GM18858 (cell line): ENCODE measurements at regions not wholly inside any gene's neighbourhood (a gene's known extent, or its start where the extent isn't known, plus 50 kb on each side); places are given as distances from the start of the nearest gene placed in this dataset.
"Not testable (repeated sequence)": the region's sequence is repeated elsewhere in the genome, so short reads cannot be mapped to it uniquely, and the experiment has no call there.

Experiments used
- ATAC-seq: cut with Tn5 transposase; IDR thresholded peaks from one replicate; pipeline ENCODE4 v1.9.1; 2021; ENCODE audit not compliant: unreplicated experiment

DNA sequence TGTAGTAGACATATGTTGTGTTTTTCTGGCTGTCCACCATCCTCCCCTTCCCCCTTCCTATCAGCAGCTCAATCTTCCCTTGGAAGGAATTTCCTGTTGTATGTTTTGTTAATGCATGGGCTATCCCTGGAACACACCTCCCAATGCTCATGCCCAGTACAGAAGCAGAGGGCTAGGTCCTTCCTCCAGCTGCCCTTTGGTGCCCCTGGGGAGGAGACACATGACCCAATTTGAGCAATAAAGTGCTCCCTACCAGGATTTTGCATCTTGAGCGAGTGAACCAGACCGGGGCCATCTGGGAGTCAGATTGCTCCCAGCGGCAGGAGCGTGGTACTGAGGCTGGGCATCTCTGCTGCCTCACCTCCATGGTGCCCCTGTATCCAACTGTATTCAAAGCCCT is 141.5 kb upstream of the MED13 start:
- no peak for ATAC-seq

DNA sequence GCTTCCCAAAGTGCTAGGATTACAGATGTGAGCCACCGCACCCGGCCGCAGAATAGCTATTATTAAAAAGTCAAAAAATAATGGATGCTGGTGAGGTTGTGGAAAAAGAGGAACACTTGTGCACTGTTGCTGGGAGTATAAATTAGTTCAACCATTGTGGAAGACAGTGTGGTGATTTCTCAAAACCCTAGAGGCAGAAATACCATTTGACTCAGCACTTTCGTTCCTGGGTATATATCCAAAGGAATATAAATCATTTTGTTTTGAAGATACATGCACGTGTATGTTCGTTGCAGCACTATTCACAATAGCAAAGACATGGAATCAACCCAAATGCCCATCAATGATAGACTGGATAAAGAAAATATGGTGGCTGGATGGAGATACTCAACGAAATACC is 132.1 kb upstream of the MED13 start:
- ATAC-seq, result not testable (repeated sequence)

DNA sequence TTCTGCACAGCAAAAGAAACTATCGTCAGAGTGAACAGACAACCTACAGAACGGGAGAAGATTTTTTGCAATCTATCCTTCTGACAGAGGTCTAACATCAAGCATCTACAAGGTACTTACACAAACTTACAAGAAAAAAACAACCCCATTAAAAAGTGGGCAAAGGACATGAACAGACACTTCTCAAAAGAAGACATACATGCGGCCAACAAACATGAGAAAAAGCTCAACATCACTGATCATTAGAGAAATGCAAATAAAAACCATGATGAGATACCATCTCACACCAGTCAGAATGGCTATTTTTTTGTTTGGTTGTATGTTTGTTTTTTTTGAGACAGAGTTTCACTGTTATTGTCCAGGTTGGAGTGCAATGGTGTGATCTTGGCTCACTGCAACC is 131.5 kb upstream of the MED13 start:
- not testable (repeated sequence) for ATAC-seq

DNA sequence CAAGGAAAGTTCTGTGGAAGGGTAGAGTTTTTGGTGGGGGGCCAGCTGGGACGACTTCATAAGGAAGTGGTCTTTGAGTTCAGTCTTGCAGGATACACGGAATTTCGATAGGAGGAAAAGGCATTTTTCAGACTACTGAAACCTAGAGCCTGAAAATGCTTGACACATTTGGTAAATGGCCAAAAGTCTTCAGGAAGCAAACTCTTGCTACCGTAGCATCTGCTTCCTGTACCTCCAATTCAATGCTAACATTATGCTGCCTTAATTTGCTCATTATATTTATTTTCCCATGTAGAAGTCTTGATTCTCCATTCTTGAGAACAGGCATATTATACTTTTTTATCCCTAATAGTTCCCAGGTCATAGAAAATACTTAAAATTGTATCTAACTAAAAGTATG is 129.3 kb upstream of the MED13 start:
- ATAC-seq, result no peak

DNA sequence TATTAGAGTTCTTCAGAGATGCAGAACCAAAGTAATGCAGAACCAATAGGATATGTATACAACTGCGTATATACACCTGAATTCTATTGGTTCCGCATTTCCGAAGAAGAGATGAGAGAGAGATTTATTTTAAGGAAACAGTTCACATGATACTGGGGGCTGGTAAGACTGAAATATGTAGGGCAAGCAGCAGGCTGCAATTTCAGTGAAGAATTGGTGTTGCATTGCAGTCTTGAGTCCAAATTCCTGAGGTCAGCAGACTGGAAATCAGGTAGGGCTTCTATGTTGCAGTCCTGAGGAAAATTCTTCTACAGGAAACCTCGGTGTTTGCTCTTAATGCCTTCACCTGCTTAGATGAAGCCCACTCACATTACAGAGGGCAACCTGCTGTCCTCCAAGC is 128.2 kb upstream of the MED13 start:
- ATAC-seq, result no peak

DNA sequence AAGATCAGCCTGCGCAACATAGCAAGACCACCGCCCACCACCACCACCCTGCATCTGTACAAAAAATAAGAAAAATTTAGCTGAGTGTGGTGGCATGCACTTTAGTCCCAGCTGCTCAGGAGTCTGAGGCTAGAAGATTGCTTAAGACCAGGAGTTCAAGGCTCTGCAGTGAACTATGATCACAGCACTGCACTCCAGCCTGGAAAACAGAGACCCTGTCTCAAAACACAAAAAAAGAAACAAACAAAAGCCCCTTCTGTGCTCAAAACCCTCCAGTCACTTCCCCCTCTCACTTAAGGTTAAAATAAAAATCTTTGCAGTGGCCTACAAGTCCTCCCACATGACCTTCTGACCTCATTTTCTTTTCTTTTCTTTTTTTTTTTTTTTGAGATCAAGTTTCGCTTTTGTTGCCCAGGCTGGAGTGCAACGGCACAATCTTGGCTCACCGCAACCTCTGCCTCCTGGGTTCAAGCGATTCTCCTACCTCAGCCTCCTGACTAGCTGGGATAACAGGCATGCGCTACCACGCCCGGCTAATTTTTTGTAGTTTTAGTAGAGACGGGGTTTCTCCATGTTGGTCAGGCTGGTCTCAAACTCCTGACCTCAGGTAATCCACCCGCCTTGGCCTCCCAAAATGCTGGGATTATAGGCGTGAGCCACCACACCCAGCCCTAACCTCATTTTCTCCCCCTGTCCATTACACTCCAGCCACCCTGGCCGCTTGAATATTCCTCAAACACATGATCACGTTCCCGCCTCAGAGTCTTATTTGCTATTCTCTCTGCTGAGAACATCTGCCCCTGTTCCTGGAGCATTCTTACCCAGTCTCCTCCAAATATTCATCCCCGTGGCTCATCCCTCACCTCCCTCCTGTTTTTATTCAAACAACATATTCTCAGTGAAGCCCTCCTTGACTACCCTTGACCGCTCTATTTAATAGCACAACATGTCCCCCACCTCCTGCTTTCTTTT is 126.6 kb upstream of the MED13 start:
- ATAC-seq, result no peak

DNA sequence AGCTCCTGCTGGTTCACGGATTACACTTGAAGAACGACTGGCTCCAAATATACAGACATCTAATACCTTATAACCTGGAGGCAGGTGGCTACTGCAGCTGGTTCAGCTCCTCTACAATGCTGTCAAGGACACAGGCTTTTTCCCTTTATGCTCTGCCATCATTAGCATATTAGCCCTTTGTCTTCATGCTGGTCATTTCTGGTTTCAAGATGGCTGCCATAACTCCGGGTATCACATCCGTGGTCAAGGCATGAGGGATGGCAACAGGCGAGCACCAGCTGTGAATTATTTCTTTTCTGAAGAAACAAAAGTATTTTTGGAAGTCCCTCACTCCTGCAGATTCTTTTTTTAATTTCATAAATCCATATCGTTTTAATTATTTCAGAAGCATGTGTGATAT is 124.3 kb upstream of the MED13 start:
- ATAC-seq, result no peak

DNA sequence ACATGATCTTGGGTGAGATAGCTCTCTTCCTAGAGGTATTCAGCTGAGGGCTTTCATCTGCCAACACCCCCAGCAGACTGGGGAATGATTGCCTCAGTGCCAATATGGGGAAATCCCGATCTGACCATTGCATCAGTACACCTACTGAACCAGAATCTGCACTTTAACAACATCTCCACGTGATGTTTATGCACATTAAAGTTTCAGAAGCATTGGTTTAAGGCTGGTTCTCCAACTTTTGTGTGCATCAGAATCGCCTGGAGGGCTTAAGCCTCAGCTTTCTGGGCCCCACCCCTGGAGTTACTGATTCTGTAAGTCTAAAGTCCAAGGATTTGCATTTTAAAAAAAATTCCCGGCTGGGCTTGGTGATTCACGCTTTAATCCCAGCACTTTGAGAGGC is 123.6 kb upstream of the MED13 start:
- ATAC-seq, result no peak

DNA sequence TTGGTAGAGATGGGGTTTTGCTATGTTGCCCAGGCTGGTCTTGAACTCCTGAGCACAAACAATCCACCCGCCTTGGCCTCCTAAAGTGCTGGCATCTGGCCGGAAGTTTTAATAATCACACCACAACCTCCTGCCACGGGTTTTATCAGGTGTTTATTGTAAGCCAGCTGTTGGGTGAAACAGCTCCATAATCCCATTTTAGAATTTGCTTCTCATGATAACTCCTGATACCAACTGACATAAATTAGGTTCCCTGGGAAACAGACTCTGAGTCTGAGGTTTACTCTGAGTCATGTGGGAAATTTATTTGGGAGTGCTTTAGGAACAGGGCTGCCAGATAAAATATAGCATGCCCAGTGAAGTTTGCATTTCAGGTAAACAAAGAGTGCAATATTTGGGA is 122.6 kb upstream of the MED13 start:
- no peak for ATAC-seq

DNA sequence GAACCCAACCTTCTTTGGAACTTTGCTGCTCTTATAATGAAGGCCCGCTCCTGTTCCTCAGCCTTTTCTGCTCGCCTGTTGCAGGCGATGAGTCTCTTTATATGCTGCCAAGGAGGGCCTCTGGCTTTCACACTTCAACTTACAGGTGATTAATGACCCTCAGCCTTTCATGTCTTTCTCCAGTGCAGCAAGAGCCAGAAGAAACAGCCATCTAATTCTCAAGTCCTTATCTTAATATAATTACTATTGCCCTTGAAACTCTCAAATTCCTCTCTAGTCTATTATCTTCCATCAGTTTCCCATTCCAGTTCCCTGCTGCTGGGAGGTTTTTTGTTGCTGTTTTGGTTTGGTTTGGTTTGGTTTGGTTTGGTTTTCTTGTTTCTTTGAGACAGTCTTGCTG is 121.8 kb upstream of the MED13 start:
- ATAC-seq, result no peak

DNA sequence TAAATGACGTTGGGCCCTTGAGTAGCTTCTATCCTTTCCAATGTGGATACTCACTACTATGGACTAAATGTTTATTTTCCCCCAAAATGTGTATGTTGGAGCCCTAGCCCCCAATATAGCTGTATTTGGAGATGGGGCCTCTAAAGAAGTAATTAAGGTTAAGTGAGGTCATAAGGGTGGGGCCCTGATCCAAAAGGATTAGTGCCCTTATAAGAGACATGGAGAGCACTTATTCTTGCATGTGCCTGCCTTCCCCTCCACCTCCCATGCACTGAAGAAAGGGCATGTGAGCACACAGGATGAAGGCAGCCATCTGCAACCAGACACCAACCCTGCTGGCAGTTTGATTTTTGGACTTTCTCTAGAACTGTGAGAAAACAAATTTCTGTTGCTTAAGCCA is 115.7 kb upstream of the MED13 start:
- no peak for ATAC-seq

DNA sequence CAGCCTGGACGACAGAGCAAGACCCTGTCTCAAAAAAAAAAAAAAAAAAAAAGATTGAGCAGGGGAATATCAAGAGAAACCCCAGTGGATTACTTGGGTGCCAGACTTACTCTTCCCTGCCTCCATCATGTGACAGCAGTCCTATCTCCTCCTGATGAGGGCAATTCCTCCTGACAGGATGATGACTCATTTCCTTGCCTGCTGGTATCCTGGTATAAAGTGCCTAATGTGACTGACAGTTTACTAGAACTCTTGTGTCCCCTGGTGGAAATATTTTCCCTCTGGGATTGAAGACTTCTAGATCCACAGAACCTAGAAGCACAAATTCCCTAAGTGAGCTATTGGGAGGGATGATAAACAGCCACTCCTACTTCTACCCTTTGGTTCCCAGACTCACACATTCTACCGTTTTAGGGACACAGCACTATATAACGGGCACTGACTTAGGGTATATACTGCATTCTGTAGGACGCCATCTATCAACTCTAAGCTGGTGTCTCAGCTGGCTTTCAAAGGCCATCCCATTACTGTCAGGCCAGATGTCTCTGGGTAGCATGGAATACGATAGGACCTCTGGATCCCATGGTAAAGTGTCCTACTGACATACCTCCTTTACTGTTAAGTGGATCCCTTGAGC is 114.6 kb upstream of the MED13 start:
- ATAC-seq, result no peak

DNA sequence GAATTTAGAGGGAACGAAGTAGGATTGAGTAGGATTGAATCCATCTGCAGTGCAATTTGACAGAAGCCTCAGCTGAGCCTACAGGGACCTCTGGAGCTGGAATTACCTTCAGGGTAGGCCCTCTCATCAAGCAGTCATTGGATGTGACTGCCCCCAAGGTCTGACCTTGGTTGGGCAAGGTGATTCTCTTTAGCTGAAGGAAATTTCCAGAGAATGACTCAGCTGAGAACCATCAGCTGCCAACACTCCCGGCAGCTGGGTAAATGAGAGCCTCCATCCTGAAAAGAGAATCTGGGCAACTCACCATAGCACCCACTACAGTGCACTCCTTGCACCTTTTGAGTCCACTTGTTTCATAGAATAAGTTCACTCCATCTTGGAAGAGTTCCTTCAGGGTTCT is 113.5 kb upstream of the MED13 start:
- ATAC-seq, result no peak

DNA sequence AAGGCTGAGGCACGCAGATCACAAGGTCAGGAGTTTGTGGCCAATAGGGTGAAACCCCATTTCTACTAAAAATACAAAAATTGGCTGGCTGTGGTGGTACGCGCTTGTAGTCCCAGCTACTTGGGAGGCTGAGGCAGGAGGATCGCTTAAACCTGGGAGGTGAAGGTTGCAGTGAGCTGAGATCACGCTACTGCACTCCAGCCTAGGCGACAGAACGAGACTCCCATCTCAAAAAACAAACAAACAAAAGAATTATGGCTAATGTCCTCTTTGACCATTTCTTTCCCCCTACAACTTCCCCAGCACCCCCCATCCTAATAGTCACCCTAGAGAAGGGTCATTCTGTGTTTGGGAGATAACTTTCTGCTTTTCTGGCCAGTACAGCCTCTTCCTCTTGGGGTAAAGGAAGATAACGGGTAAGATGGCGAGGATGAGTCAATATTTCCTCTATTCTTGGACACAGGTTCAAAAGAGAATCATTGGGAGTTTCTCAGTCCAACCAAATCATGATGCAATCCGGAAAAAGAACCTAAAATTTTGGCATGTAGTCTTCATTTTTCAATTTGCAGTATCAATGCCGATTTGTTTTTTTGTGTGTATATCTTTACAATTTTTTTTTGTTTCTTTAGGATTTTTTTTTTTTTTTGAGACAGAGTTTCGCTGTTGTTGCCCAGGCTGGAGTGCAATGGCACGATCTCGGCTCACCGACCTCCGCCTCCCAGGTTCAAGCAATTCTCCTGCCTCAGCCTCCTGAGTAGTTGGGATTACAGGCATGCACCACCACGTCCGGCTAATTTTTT is 107.6 kb upstream of the MED13 start:
- ATAC-seq, result no peak

DNA sequence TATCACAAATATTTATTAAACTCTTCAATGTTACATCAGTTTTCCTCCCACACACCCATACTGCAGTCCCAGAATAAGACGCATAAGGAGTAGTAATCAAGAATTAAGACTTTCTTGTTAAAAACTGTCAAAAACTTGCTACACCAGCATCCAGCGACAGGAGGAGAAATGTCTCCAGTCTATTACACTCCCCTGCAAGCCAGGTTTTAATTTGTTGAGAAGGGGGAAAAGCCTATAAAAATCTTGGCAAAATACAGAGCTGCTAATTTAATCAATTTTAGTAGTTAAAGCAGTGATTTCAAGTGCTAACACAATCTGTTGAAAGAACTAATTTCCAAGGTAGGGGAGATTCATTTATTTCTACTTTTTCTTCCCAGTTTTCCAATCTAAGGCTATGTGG is 102.0 kb upstream of the MED13 start:
- no peak for ATAC-seq

DNA sequence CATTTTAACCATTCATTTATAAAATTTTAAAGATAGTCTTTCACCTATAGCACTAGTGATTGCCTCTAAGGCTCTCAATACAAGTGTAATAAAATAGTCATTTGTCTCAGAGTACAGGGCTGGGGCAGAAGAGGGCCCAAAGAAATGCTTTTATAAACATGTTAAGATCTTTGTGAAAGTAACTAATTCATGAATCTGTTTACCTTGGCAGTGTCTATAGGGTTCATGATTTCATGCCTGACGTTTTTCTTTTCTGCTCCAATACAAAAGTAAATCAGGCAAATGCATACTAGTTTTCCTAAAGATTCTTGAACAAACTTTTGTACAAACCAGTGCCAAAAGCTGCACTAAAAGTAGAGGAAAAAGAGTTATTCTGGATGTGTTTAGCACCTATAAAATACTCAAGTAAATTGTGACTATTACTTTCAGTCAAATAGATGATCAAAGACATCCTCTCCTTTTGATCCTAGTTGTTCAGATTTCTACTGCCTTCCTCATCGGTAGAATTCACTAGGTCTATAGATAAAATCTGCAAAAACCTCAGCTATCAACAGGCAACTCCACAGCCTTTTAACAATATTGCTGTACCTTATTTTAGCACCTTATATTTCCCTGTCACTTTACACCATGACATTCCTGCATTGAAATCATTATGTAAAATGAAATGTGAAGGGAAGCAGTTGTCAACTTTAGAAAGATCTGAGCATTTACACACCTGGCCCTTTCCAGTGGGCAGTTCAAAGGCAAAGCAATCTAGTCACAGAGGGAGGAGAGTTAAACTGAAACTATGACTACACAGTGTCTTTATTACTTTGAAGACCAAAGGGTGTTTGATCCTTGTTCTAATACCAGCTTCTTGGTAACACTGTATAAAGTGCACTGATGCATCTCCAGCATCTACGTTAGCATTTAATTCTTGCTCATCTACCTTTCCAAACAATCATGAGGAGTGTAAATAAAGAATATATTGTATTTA is 100.0 kb upstream of the MED13 start:
- peak; percentile 55 for ATAC-seq

DNA sequence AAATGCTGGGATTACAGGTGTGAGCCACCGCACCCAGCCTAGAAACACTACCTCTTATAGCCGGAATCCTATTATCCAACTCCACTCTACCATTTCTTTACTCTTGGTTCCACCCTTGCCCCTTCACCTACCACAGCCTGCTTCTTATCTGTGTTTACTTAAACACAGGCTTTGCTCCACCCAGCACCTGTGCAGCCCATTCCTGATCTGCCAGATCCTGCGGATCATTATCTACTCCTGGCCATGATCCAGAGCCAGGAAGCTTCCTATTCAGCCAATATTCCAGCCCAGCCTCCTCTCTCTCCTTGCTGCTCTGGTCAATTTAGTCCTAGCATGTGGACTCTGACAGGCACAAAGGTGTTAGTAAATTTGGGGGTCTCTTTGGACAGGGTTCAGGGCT is 98.8 kb upstream of the MED13 start:
- no peak for ATAC-seq

DNA sequence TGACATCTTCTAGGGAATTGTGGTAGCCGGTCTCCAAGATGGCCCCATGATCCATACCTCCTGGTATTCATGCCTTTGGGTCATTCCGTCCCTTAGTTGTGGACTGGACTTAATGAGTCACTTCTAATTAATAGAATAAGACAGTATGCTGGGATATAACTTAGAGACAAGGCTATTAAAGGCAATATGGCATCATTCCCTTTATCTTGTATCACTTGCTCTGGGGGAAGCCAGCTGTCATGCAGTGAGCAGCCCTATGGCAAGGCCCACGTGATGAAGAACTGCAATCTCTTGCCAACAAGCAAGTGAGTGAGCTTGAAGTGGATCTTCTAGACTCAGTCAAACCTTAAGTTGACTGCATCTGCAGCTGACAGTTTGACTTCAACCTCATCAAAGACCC is 97.8 kb upstream of the MED13 start:
- ATAC-seq, result no peak

DNA sequence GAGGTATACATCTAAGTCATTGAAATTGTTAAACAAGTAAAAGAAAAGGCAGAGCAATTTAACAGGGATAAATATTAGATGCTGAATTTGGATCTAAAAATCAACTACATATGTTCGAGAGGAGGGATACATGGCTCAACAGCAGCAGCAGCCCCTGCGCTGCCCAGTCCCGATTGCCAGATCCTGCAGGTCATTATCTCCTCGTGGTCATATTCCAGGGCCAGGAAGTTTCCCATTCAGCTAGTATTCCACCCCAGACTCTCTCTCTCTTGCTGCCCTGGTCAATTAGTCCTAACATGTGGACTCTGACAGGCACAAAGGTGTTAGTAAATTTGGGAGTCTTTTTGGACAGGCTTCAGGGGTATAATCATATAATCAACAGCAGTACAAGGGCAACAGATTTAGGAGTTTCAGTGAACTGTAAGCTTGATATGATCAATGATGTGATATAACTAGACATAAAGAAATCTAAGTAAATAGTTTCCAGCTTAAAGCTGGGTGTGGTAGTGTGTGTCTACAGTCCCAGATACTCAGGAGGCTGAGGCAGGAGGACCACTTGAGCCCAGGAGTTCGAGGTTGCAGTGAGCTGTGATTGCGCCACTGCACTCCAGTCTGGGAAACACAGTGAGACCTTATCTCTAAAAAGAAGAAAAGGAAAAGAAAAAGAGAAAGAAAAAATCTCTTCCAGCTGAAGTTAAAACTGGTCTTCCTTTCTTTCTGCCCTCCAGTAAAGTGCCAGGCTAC is 96.5 kb upstream of the MED13 start:
- ATAC-seq, result no peak

DNA sequence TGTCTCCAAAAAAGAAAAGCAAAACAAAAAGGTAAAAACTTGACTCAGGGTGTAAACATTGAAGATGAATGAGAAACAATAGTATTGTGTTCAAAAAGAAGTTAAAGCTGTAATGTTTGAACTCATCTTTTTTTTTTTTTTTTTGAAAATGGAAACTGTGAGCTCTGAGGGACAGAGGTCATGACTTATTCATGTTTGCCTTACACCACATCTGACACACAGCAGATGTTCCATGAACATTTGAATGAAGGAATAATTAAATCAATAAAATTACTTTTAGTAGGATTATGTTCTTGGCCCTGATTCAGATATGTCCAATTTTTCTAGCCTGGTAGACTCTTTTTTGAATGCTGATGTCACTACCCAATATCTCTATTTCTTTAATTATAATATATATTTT is 95.7 kb upstream of the MED13 start:
- no peak for ATAC-seq
